ENCODE measurements at regions not wholly inside any gene's neighbourhood (a gene's known extent, or its start where the extent isn't known, plus 50 kb on each side); places are given as distances from the start of the nearest gene placed in this dataset.

- TF ChIP-seq CTCF (IDR thresholded peaks at IDR 0.05) (no peak), POLR2AphosphoS5 (IDR thresholded peaks at IDR 0.05) (no peak), POLR2A (IDR thresholded peaks at IDR 0.05; ENCODE audit: low read depth) (no peak), EP300 (IDR thresholded peaks at IDR 0.05) (no peak)
Observed at GRCh38 chr14:87148655-87149054, 844.3 kb downstream of the GALC start.
